ENCODE measurements at regions not wholly inside any gene's neighbourhood (a gene's known extent, or its start where the extent isn't known, plus 50 kb on each side); places are given as distances from the start of the nearest gene placed in this dataset.

GRCh38 chr12:17511369-17511768 lies 578.6 kb downstream of the RERGL start:
- no peak overlapping the region for H3K4me3 Mint-ChIP-seq
- no peaks in the 10 kb centered on the region for H3K4me1 Mint-ChIP-seq (ENCODE audit: low read depth)
- CTCF ChIA-PET = no interaction called here
- intact Hi-C loops (cut with micrococcal nuclease) = no loop called here
- peaks cover 9% of the 10 kb centered on the region for H3K9me3 Mint-ChIP-seq
- DNase-seq = no peak
- no peak overlapping the region for H3K27ac Mint-ChIP-seq
- H3K27me3 Mint-ChIP-seq (ENCODE audit: low read depth) = no peaks in the 10 kb centered on the region
- no peaks in the 10 kb centered on the region for H3K36me3 Mint-ChIP-seq (ENCODE audit: low read depth)

DNA sequence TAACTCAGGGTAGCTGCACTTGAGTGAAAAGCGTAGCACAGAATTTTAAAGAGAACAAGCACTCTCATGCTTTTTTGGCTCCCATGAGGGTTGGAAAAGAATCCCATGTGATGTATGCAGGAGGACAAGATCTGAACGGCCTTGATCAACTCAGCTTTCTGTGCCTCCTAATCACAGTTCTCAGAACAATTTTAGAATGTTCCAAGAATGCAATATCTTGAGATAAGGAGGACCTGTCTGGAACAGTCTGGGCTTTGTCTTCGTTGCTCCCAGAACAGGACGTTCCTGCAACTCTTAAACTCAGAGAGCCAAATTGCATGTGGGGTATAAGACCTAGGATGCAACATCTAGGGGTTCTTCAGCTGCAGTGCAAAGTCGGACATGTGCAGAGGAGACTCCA lies 582.7 kb downstream of the RERGL start:
- Mint-ChIP-seq H3K27ac (no peak overlapping the region), H3K4me1 (ENCODE audit: low read depth) (no peaks in the 10 kb centered on the region), H3K27me3 (ENCODE audit: low read depth) (no peaks in the 10 kb centered on the region), H3K4me3 (no peak overlapping the region), H3K36me3 (ENCODE audit: low read depth) (no peaks in the 10 kb centered on the region), H3K9me3 (peaks cover 3% of the 10 kb centered on the region)
- CTCF ChIA-PET = no interaction called here
- intact Hi-C loops (cut with micrococcal nuclease) = no loop called here
- DNase-seq = no peak

- no peak for DNase-seq
- H3K27ac Mint-ChIP-seq = no peak overlapping the region
- peaks cover 3% of the 10 kb centered on the region for H3K9me3 Mint-ChIP-seq
- no peaks in the 10 kb centered on the region for H3K27me3 Mint-ChIP-seq (ENCODE audit: low read depth)
- no peaks in the 10 kb centered on the region for H3K4me1 Mint-ChIP-seq (ENCODE audit: low read depth)
- intact Hi-C loops (cut with micrococcal nuclease) = no loop called here
- CTCF ChIA-PET = no interaction called here
- no peak overlapping the region for H3K4me3 Mint-ChIP-seq
- H3K36me3 Mint-ChIP-seq (ENCODE audit: low read depth) = no peaks in the 10 kb centered on the region
Measured at GRCh38 chr12:17503742-17504141, 586.3 kb downstream of the RERGL start.

DNA sequence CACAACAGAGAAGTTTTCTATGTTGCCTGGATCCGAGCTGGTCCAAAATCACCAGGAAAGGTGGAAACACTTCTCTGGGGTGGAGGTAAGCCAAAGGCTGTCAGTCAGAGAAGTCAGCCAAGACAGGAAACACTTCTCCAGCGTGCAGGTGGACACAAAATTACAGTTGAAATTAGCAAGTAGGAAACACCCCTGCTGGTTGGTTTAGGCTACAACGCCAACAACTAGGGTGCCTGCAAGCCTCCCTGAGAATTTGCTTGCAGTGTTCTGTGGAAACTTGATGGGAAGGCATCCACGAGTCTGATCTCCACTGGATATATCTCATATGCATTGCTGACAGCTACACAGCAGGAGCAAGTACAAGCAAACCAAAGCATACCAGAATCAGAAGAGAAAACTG lies 600.5 kb downstream of the RERGL start:
- Mint-ChIP-seq H3K9me3 (peaks cover 3% of the 10 kb centered on the region), H3K4me1 (ENCODE audit: low read depth) (no peaks in the 10 kb centered on the region), H3K36me3 (ENCODE audit: low read depth) (no peaks in the 10 kb centered on the region), H3K27me3 (ENCODE audit: low read depth) (no peaks in the 10 kb centered on the region), H3K4me3 (no peak overlapping the region), H3K27ac (no peak overlapping the region)
- intact Hi-C loops (cut with micrococcal nuclease) = no loop called here
- no peak for DNase-seq
- CTCF ChIA-PET = no interaction called here

- Mint-ChIP-seq H3K36me3 (ENCODE audit: low read depth) (peaks cover 1% of the 10 kb centered on the region), H3K27me3 (ENCODE audit: low read depth) (no peaks in the 10 kb centered on the region), H3K27ac (no peak overlapping the region), H3K4me3 (no peak overlapping the region), H3K9me3 (peaks cover 16% of the 10 kb centered on the region), H3K4me1 (ENCODE audit: low read depth) (no peaks in the 10 kb centered on the region)
- CTCF ChIA-PET = no interaction called here
- no peak for DNase-seq
- intact Hi-C loops (cut with micrococcal nuclease) = no loop called here
Measured at GRCh38 chr12:17478908-17479673, 610.9 kb downstream of the RERGL start.

DNA sequence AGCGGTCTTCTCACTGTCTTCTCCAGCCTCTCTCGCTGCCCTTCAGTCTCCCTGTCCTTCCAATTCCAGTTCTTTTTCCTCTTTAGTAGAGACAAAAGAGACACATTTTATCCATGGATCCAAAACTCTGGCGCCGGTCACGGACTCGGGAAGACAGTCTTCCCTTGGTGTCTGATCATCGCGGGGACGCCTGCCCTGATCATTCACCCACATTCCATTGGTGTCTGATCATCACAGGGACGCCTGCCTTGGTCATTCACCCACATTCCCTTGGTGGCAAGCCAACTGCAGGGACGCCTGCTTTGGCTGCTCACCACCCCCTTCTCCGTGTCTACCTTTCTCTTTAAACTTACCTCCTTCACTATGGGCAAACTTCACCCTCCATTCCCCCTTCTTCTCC lies 619.5 kb downstream of the RERGL start:
- Mint-ChIP-seq H3K9me3 (peaks cover 23% of the 10 kb centered on the region), H3K4me1 (ENCODE audit: low read depth) (no peaks in the 10 kb centered on the region), H3K4me3 (no peak overlapping the region), H3K36me3 (ENCODE audit: low read depth) (no peaks in the 10 kb centered on the region), H3K27ac (no peak overlapping the region), H3K27me3 (ENCODE audit: low read depth) (no peaks in the 10 kb centered on the region)
- intact Hi-C loops (cut with micrococcal nuclease) = no loop called here
- CTCF ChIA-PET = no interaction called here
- no peak for DNase-seq

DNA sequence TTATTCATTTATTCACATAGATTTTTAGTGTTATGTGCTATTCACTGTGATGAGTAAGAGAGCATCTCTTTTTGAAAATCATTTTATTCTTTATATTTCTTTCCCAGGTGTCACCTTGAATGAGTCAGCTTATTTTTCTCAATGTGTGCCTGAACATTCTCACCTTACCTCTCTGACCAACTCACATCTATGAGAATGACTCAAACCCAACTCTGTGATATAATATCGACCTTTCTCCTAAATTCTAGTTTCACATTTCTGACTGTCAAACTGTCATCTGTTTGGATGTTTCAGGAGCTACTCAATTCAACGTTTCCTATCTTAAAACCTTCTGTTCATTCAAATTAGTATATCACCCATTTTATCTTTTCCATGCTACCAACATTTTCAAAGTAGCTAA lies 630.8 kb downstream of the RERGL start:
- no peak for DNase-seq
- Mint-ChIP-seq H3K27me3 (ENCODE audit: low read depth) (no peaks in the 10 kb centered on the region), H3K36me3 (ENCODE audit: low read depth) (no peaks in the 10 kb centered on the region), H3K9me3 (peaks cover 2% of the 10 kb centered on the region), H3K27ac (no peak overlapping the region), H3K4me3 (no peak overlapping the region), H3K4me1 (ENCODE audit: low read depth) (no peaks in the 10 kb centered on the region)
- CTCF ChIA-PET = interaction anchor here (0.6 kb wide), 1 partner anchor 1875 kb away, joined by 3 read pairs; no protein-coding TSS in a partner anchor
- intact Hi-C loops (cut with micrococcal nuclease) = no loop called here

DNA sequence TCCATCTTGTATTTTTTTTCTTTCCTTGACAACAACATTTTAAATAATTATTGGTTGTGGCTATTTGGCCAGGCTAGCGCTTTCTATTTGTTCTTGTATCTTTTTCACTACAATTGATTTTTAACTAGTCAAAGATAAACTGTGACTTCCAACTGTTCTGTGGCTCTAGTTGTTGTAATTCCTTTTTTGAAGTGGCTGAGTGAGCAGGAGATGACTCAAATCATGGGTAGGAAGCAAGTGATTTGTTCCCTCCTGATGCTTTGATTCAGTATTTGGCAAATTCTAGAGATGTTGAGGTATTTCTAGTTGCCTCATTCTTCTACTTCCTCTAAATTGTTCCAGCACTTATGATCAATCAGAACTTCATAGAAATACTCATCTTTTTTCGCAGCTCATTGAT lies 633.5 kb downstream of the RERGL start:
- Mint-ChIP-seq H3K27me3 (ENCODE audit: low read depth) (no peaks in the 10 kb centered on the region), H3K27ac (no peak overlapping the region), H3K4me3 (no peak overlapping the region), H3K36me3 (ENCODE audit: low read depth) (no peaks in the 10 kb centered on the region), H3K4me1 (ENCODE audit: low read depth) (no peaks in the 10 kb centered on the region), H3K9me3 (peaks cover 3% of the 10 kb centered on the region)
- intact Hi-C loops (cut with micrococcal nuclease) = no loop called here
- DNase-seq = no peak
- CTCF ChIA-PET = no interaction called here

- CTCF ChIA-PET = no interaction called here
- Mint-ChIP-seq H3K27me3 (ENCODE audit: low read depth) (no peaks in the 10 kb centered on the region), H3K4me3 (no peak overlapping the region), H3K36me3 (ENCODE audit: low read depth) (no peaks in the 10 kb centered on the region), H3K27ac (no peak overlapping the region), H3K9me3 (peaks cover 9% of the 10 kb centered on the region), H3K4me1 (ENCODE audit: low read depth) (no peaks in the 10 kb centered on the region)
- DNase-seq = no peak
- intact Hi-C loops (cut with micrococcal nuclease) = no loop called here
Measured at GRCh38 chr12:17438141-17438540, 651.9 kb downstream of the RERGL start.

- Mint-ChIP-seq H3K27ac (no peak overlapping the region), H3K4me1 (ENCODE audit: low read depth) (no peaks in the 10 kb centered on the region), H3K9me3 (peaks cover 8% of the 10 kb centered on the region), H3K4me3 (no peak overlapping the region), H3K36me3 (ENCODE audit: low read depth) (no peaks in the 10 kb centered on the region), H3K27me3 (ENCODE audit: low read depth) (no peaks in the 10 kb centered on the region)
- CTCF ChIA-PET = no interaction called here
- no peak for DNase-seq
- intact Hi-C loops (cut with micrococcal nuclease) = no loop called here
Measured at GRCh38 chr12:17416748-17417147, 673.2 kb downstream of the RERGL start.

GRCh38 chr12:17414596-17414995 lies 675.4 kb downstream of the RERGL start:
- no peak overlapping the region for H3K4me3 Mint-ChIP-seq
- H3K27me3 Mint-ChIP-seq (ENCODE audit: low read depth) = no peaks in the 10 kb centered on the region
- no peaks in the 10 kb centered on the region for H3K36me3 Mint-ChIP-seq (ENCODE audit: low read depth)
- intact Hi-C loops (cut with micrococcal nuclease) = no loop called here
- CTCF ChIA-PET = no interaction called here
- peaks cover 9% of the 10 kb centered on the region for H3K9me3 Mint-ChIP-seq
- H3K4me1 Mint-ChIP-seq (ENCODE audit: low read depth) = no peaks in the 10 kb centered on the region
- no peak overlapping the region for H3K27ac Mint-ChIP-seq
- no peak for DNase-seq

- no peaks in the 10 kb centered on the region for H3K4me1 Mint-ChIP-seq (ENCODE audit: low read depth)
- no peak overlapping the region for H3K27ac Mint-ChIP-seq
- intact Hi-C loops (cut with micrococcal nuclease) = no loop called here
- no peak overlapping the region for H3K4me3 Mint-ChIP-seq
- CTCF ChIA-PET = no interaction called here
- peaks cover 9% of the 10 kb centered on the region for H3K9me3 Mint-ChIP-seq
- H3K36me3 Mint-ChIP-seq (ENCODE audit: low read depth) = no peaks in the 10 kb centered on the region
- DNase-seq = no peak
- no peaks in the 10 kb centered on the region for H3K27me3 Mint-ChIP-seq (ENCODE audit: low read depth)
Measured at GRCh38 chr12:17411662-17412061, 678.3 kb downstream of the RERGL start.

DNA sequence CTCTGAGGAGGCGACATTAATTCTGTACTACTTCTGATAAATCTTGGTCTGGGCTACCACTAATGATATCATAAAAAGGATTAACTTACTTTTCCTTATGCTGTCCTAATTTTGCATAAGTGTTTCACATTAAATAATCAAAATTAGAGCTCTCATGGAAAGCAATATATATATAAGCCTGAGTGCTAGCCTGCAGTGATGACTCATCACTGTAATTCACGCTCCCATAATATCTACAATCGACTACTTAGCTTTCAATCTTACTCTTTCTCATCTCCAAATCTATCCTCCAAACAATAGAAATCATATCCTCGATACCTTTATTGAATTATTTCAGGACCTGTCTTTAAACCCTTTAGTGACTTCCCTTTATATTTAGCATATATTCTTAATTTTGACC lies 701.3 kb downstream of the RERGL start:
- Mint-ChIP-seq H3K36me3 (ENCODE audit: low read depth) (no peaks in the 10 kb centered on the region), H3K27ac (no peak overlapping the region), H3K4me3 (no peak overlapping the region), H3K27me3 (ENCODE audit: low read depth) (no peaks in the 10 kb centered on the region), H3K9me3 (peaks cover 6% of the 10 kb centered on the region), H3K4me1 (ENCODE audit: low read depth) (no peaks in the 10 kb centered on the region)
- no peak for DNase-seq
- intact Hi-C loops (cut with micrococcal nuclease) = no loop called here
- CTCF ChIA-PET = no interaction called here
